CD4-positive, alpha-beta T cell (primary cell): ENCODE measurements at regions not wholly inside any gene's neighbourhood (a gene's known extent, or its start where the extent isn't known, plus 50 kb on each side); places are given as distances from the start of the nearest gene placed in this dataset.

Experiments
- ATAC-seq: fragments of 200-7000 bp; cut with Tn5 transposase; one replicate; pipeline ENCODE4 v1.10.0; 2022; ENCODE audit warnings: mild to moderate bottlenecking; ENCODE audit not compliant: poor library complexity
- CTCF ChIA-PET: fragments of 350-600 bp; sonication (Branson Sonifier 250); formaldehyde crosslinking; loops from one replicate; lab custom pipeline; 2021; ENCODE audit warnings: antibody characterized with exemption, inconsistent platforms; lab: Charles Lee
- POLR2A ChIA-PET: fragments of 350-600 bp; sonication (Branson Sonifier 250); formaldehyde crosslinking; loops from one replicate; lab custom pipeline; 2021; ENCODE audit warnings: antibody characterized with exemption, inconsistent platforms; lab: Charles Lee
- DNase-seq, 14 experiments: peaks; one replicate each; pipeline ENCODE4 v3.0.0-alpha.2; 2013 to 2020; ENCODE audit warnings: mixed read lengths in 2 of 14
- H3K27ac ChIP-seq, 2 donors: one replicate each; pipeline versions ENCODE4 v1.5.1 to v1.7.0; 2013; ENCODE audit warnings: low read length in 2 of 2, low read depth in 1 of 2, mild to moderate bottlenecking in 1 of 2
- H3K27me3 ChIP-seq, 2 experiments: 1 replicate in 1 of 2; 2 replicates in 1 of 2; pipeline versions ENCODE4 v1.6.1 to v1.7.0; 2013; ENCODE audit warnings: low read length in 2 of 2, control low read depth in 1 of 2, mild to moderate bottlenecking in 1 of 2, moderate library complexity in 1 of 2; ENCODE audit not compliant: insufficient read depth in 2 of 2, control insufficient read depth in 1 of 2
- H3K36me3 ChIP-seq: one replicate; pipeline ENCODE4 v1.6.1; 2013; ENCODE audit warnings: low read length, control low read depth; ENCODE audit not compliant: insufficient read depth
- H3K4me1 ChIP-seq: one replicate; pipeline ENCODE4 v1.6.1; 2013; ENCODE audit warnings: low read length, control low read depth; ENCODE audit not compliant: insufficient read depth
- H3K4me3 ChIP-seq: one replicate; pipeline ENCODE4 v1.5.1; 2013; ENCODE audit warnings: mild to moderate bottlenecking, low read length, moderate library complexity
- H3K9me3 ChIP-seq, 2 experiments: 1 replicate in 1 of 2; 2 replicates in 1 of 2; pipeline versions ENCODE4 v1.6.1 to v1.7.0; 2013; ENCODE audit warnings: low read length in 2 of 2, mild to moderate bottlenecking in 2 of 2, control low read depth in 1 of 2, moderate library complexity in 1 of 2; ENCODE audit not compliant: control insufficient read depth in 1 of 2, insufficient read depth in 1 of 2
- H3K27ac Mint-ChIP-seq: one replicate; pipeline ENCODE4 v1.8.0; 2020; ENCODE audit warnings: mixed read lengths
- H3K27me3 Mint-ChIP-seq: one replicate; pipeline ENCODE4 v1.8.0; 2021; ENCODE audit warnings: mixed read lengths
- H3K36me3 Mint-ChIP-seq: one replicate; pipeline ENCODE4 v1.8.0; 2021; ENCODE audit warnings: low read depth, mixed read lengths
- H3K4me1 Mint-ChIP-seq: one replicate; pipeline ENCODE4 v1.8.0; 2021; ENCODE audit warnings: low read depth, mixed read lengths
- H3K4me3 Mint-ChIP-seq: one replicate; pipeline ENCODE4 v1.8.0; 2020; ENCODE audit warnings: mild to moderate bottlenecking, mixed read lengths
- H3K9me3 Mint-ChIP-seq: one replicate; pipeline ENCODE4 v1.8.0; 2020; ENCODE audit warnings: mixed read lengths
- CTCF ChIP-seq: fragments of 200-600 bp; IDR thresholded peaks from one replicate; pipeline ENCODE4 v1.8.0; 2022; ENCODE audit warnings: antibody characterized with exemption, mild to moderate bottlenecking
- intact Hi-C, 2 experiments: fragments of 100-400 bp; cut with DNase I in 1 of 2; cut with micrococcal nuclease in 1 of 2; formaldehyde crosslinking; loops; one replicate each; pipeline versions ENCODE4 v1.15.1 to v1.9.0; 2023 to 2025; cut with DNase I, micrococcal nuclease

GRCh38 chr2:14221466-14221865 lies 411.1 kb upstream of the LRATD1 start:
- Mint-ChIP-seq H3K4me3 (no peak overlapping the region), H3K27ac (no peak overlapping the region), H3K36me3 (no peaks in the 10 kb centered on the region), H3K9me3 (peaks cover 5% of the 10 kb centered on the region), H3K27me3 (no peaks in the 10 kb centered on the region), H3K4me1 (no peaks in the 10 kb centered on the region)
- no peak overlapping the region for H3K27ac ChIP-seq
- TF ChIP-seq CTCF = no peak
- ATAC-seq (no peak), DNase-seq (no peak)
- H3K4me1 ChIP-seq = no peaks in the 10 kb centered on the region
- no peaks in the 10 kb centered on the region for H3K9me3 ChIP-seq
- no peaks in the 10 kb centered on the region for H3K36me3 ChIP-seq
- ChIA-PET POLR2A (no interaction called here), CTCF (no interaction called here)
- intact Hi-C loops = no loop called here
- no peak overlapping the region for H3K4me3 ChIP-seq
- no peaks in the 10 kb centered on the region for H3K27me3 ChIP-seq

GRCh38 chr2:14223576-14223975 lies 408.9 kb upstream of the LRATD1 start:
- intact Hi-C loops = no loop called here
- no peaks in the 10 kb centered on the region for H3K4me1 Mint-ChIP-seq
- H3K9me3 Mint-ChIP-seq = peaks cover 5% of the 10 kb centered on the region

GRCh38 chr2:14231391-14231898 lies 401.1 kb upstream of the LRATD1 start:
- no peak overlapping the region for H3K27ac ChIP-seq
- no peak for TF ChIP-seq CTCF
- Mint-ChIP-seq H3K36me3 (no peaks in the 10 kb centered on the region), H3K27ac (no peak overlapping the region), H3K4me3 (no peak overlapping the region), H3K4me1 (no peaks in the 10 kb centered on the region), H3K9me3 (peaks cover 2% of the 10 kb centered on the region), H3K27me3 (no peaks in the 10 kb centered on the region)
- ATAC-seq (no peak), DNase-seq (no peak)
- CTCF ChIA-PET = no interaction called here
- no peaks in the 10 kb centered on the region for H3K36me3 ChIP-seq
- intact Hi-C loops = no loop called here
- H3K27me3 ChIP-seq = no peaks in the 10 kb centered on the region
- no peaks in the 10 kb centered on the region for H3K4me1 ChIP-seq
- H3K4me3 ChIP-seq = no peak overlapping the region
- no peaks in the 10 kb centered on the region for H3K9me3 ChIP-seq
- POLR2A ChIA-PET = no interaction called here

More at GRCh38 chr2:14223576-14223975, 408.9 kb upstream of the LRATD1 start:
- Histone ChIP-seq H3K4me1 (no peaks in the 10 kb centered on the region), H3K4me3 (no peak overlapping the region), H3K27me3 (no peaks in the 10 kb centered on the region), H3K27ac (no peak overlapping the region), H3K36me3 (no peaks in the 10 kb centered on the region), H3K9me3 (no peaks in the 10 kb centered on the region)
- DNase-seq (no peak), ATAC-seq (no peak)
- ChIA-PET POLR2A (no interaction called here), CTCF (no interaction called here)
- Mint-ChIP-seq H3K27me3 (no peaks in the 10 kb centered on the region), H3K4me3 (no peak overlapping the region), H3K27ac (no peak overlapping the region), H3K36me3 (no peaks in the 10 kb centered on the region)
- TF ChIP-seq CTCF = no peak
